ENCODE measurements at regions not wholly inside any gene's neighbourhood (a gene's known extent, or its start where the extent isn't known, plus 50 kb on each side); places are given as distances from the start of the nearest gene placed in this dataset.

DNA sequence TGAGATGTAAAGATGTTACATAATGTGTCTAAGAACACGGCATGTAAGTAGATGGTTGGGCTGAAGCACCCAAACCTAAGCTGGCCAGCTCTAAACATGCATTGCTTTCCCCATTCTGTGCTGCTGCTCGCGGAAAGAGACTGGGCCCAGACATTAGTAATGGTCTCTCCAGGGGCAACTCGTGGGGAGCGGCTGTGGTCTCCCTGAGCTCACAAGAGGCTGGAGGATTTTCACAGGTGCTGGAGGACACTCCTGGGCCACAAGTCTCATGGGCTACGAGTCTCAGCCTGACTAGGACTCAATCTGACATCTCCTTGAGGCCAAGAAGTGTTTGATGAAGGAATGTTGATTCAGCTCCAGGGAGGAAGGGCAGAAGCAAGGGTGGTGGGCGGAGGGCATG is 92.7 kb upstream of the PTCH1 start:
- TF ChIP-seq, protein P1, sequence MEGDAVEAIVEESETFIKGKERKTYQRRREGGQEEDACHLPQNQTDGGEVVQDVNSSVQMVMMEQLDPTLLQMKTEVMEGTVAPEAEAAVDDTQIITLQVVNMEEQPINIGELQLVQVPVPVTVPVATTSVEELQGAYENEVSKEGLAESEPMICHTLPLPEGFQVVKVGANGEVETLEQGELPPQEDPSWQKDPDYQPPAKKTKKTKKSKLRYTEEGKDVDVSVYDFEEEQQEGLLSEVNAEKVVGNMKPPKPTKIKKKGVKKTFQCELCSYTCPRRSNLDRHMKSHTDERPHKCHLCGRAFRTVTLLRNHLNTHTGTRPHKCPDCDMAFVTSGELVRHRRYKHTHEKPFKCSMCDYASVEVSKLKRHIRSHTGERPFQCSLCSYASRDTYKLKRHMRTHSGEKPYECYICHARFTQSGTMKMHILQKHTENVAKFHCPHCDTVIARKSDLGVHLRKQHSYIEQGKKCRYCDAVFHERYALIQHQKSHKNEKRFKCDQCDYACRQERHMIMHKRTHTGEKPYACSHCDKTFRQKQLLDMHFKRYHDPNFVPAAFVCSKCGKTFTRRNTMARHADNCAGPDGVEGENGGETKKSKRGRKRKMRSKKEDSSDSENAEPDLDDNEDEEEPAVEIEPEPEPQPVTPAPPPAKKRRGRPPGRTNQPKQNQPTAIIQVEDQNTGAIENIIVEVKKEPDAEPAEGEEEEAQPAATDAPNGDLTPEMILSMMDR (conservative IDR thresholded peaks at IDR 0.05; ENCODE audit: low read depth, low read length) = no peak
- TF ChIP-seq EZH2 (IDR thresholded peaks at IDR 0.05; ENCODE audit: borderline replicate concordance, low read depth, low read length, poor library complexity, severe bottlenecking) = no peak

Measured in A673 (cell line).